HUES48 (cell line): ENCODE measurements at regions not wholly inside any gene's neighbourhood (a gene's known extent, or its start where the extent isn't known, plus 50 kb on each side); places are given as distances from the start of the nearest gene placed in this dataset.

Experiments
- H3K27ac ChIP-seq: one replicate; pipeline ENCODE4 v1.7.0; 2013; ENCODE audit warnings: low read depth, low read length, inconsistent platforms
- H3K27me3 ChIP-seq: 2 replicates; pipeline ENCODE4 v1.6.1; 2013; ENCODE audit warnings: mild to moderate bottlenecking, low read length; ENCODE audit not compliant: control insufficient read depth, insufficient read depth
- H3K36me3 ChIP-seq: 2 replicates; pipeline ENCODE4 v1.6.1; 2013; ENCODE audit warnings: low read length; ENCODE audit not compliant: control insufficient read depth, insufficient read depth
- H3K4me1 ChIP-seq: 2 replicates; pipeline ENCODE4 v1.6.1; 2013; ENCODE audit warnings: mild to moderate bottlenecking, low read length; ENCODE audit not compliant: control insufficient read depth, insufficient read depth
- H3K4me3 ChIP-seq: 2 replicates; pipeline ENCODE4 v1.5.1; 2013; ENCODE audit warnings: mild to moderate bottlenecking, low read depth, low read length
- H3K9ac ChIP-seq: 2 replicates; pipeline ENCODE4 v1.6.1; 2013; ENCODE audit warnings: mild to moderate bottlenecking, low read depth, low read length, moderate library complexity
- H3K9me3 ChIP-seq: 2 replicates; pipeline ENCODE4 v1.6.1; 2013; ENCODE audit warnings: low read length; ENCODE audit not compliant: control insufficient read depth, insufficient read depth

DNA sequence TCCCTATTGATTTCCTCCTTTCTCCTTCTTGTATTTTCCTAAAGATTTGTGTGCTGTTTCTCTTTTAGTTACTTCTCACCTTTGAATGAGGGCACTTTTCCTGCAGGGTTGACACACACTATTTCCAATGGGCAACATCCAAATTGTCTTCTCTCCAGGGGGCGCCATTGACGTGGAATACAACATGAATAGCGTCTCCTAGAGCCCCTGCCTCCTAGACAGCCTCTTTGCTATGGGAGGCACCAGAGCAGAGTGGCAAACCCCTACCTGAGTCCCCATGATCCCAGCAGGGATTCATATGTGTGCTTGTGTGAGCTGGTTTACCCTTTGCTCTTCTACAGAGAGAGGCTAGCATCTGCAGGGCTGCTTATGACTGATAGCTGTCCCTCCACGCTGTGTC is 61.3 kb upstream of the ITSN2 start:
- no peaks in the 10 kb centered on the region for H3K27me3 ChIP-seq
- H3K27ac ChIP-seq, result no peak overlapping the region
- no peaks in the 10 kb centered on the region for H3K36me3 ChIP-seq
- H3K4me3 ChIP-seq, result no peak overlapping the region
- H3K4me1 ChIP-seq, result peaks cover 9% of the 10 kb centered on the region; the same call in 1 of the 2 replicates
- H3K9ac ChIP-seq, result no peak overlapping the region
- H3K9me3 ChIP-seq, result no peaks in the 10 kb centered on the region

DNA sequence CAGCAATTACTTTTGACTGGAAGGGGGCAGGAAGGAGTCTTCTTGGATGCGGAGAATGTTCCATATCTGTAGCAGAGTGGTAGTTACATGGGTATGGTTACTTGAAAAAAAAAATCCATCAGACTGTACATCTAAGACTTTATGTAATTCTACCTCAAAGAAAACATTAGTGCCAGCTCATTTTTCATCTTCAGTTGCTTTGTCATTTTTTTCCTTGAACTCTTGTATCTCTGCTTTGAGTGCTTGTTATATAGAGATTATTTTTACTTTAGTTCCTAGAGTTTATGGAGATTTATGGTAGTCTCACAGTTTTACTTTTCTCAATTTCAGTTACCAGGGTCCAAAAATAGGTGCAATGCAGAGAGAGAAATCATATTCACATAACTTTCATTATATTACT is 60.0 kb upstream of the ITSN2 start:
- H3K36me3 ChIP-seq, result no peaks in the 10 kb centered on the region
- no peak overlapping the region for H3K4me3 ChIP-seq
- no peak overlapping the region for H3K9ac ChIP-seq
- H3K27ac ChIP-seq, result no peak overlapping the region
- H3K4me1 ChIP-seq, result peaks cover 9% of the 10 kb centered on the region; the same call in 1 of the 2 replicates
- no peaks in the 10 kb centered on the region for H3K9me3 ChIP-seq
- no peaks in the 10 kb centered on the region for H3K27me3 ChIP-seq

DNA sequence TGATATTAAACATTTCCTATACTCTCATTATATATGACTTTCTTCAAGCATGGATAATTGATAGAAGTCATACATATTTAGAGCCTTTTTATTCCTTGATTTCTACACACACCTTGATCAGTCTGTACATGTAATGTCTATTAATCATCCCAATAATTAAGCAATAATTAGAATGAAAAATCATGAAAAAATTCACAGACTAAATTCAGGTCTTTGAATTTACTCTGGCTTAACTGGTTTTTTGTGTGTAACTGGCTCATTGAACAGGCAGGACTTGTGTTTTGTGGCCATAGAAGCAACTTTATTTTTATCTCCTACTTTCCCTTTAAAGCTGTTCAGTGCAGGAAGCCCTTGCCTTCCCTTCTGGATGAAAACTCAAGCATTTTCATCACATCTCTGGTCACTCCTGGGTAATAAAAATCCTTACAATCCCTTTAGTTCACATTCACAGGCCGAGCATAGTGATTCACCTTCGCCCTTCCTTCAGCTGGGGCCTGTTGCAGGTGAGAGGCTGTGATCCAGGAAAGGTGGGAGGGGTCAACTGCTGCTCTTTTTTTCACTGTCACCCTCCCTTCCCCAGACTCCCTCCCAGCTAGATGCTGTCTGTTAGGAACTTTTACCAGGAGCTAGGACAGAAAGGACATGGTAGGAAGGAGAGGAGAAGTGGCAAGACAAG is 58.0 kb upstream of the ITSN2 start:
- H3K36me3 ChIP-seq, result no peaks in the 10 kb centered on the region
- no peaks in the 10 kb centered on the region for H3K27me3 ChIP-seq
- H3K9ac ChIP-seq, result no peak overlapping the region

DNA sequence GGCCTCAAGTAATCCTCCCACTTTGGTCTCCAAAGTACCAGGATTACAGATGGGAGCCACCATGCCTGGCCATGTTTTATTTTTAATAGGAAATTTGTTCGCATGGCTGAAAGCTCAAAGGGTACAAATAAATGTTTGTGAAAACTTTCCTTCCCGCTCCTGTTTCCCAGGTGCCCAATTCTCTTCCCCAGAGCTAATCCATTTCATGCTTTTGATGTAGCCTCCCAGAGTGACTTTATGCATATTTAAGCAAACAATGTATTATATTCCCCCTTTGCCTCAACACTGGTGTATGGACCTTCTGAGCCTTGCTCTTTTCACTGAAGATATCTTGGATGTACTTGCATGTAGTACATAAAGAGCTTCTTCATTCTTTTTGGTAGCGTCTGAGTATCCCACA is 52.5 kb upstream of the ITSN2 start:
- no peak overlapping the region for H3K9ac ChIP-seq
- no peaks in the 10 kb centered on the region for H3K9me3 ChIP-seq
- peaks cover 11% of the 10 kb centered on the region for H3K4me1 ChIP-seq
- no peaks in the 10 kb centered on the region for H3K36me3 ChIP-seq
- no peaks in the 10 kb centered on the region for H3K27me3 ChIP-seq
- no peak overlapping the region for H3K27ac ChIP-seq
- no peak overlapping the region for H3K4me3 ChIP-seq

More for the DNA sequence above, 58.0 kb upstream of the ITSN2 start:
- Histone ChIP-seq H3K9me3 (no peaks in the 10 kb centered on the region), H3K4me3 (no peak overlapping the region), H3K4me1 (peaks cover 9% of the 10 kb centered on the region; the same call in 1 of the 2 replicates), H3K27ac (no peak overlapping the region)

DNA sequence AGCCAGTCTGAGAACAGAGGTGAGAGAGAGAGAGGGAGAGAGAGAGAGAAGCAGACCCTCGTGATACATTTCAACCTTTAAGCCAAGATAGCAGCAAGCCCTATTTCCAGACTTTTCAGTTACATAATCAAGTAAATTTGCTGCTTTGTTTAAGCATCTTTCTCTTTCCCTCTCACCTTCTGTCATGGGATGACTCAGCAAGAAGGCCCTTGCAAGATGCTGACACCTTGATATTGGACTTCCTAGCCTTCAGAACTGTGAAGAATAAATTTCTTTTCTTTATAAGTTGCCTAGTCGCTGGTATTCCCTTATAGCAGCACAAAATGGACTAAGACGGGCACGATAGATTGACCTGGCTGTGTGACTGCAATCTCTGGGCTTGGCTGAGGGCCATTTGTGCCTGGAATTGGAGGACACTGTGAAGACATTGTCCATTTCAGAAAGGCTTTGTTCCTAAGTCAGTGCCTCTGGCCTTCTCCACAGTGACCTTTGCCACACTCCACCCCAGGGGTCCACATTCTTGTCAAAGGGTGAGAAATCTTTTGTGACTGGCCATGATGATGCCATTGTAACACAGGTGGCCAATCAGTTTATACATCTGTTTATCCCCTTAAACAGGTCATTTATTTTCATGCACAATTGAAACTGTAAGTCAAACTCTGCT is 51.3 kb upstream of the ITSN2 start:
- H3K9me3 ChIP-seq, result no peaks in the 10 kb centered on the region
- no peaks in the 10 kb centered on the region for H3K36me3 ChIP-seq
- no peak overlapping the region for H3K9ac ChIP-seq
- peak overlapping the region; percentile 48 for H3K27ac ChIP-seq
- H3K4me3 ChIP-seq, result no peak overlapping the region
- peaks cover 11% of the 10 kb centered on the region for H3K4me1 ChIP-seq
- H3K27me3 ChIP-seq, result no peaks in the 10 kb centered on the region

DNA sequence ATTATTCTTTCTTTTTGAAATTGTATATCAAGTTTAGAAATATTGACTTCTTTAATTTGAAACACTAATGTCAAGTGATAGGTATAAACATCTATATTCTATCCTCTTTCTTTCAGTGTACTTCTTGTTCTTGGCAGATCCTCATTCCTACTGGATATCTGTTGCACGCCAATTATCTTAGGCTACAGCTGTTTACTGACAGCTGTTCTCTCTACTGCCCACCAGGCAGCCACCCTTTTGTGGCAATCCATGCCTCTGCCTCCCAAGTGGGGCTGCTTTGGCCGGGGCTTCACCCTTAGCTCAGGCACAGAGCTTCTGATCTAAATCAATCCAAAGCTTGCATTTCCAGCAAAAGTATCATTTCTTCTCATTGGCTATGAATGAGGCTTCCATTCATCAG is 50.6 kb upstream of the ITSN2 start:
- H3K9me3 ChIP-seq, result no peaks in the 10 kb centered on the region
- peaks cover 11% of the 10 kb centered on the region for H3K4me1 ChIP-seq
- H3K4me3 ChIP-seq, result no peak overlapping the region
- H3K27ac ChIP-seq, result no peak overlapping the region
- no peak overlapping the region for H3K9ac ChIP-seq
- H3K27me3 ChIP-seq, result no peaks in the 10 kb centered on the region
- H3K36me3 ChIP-seq, result no peaks in the 10 kb centered on the region

DNA sequence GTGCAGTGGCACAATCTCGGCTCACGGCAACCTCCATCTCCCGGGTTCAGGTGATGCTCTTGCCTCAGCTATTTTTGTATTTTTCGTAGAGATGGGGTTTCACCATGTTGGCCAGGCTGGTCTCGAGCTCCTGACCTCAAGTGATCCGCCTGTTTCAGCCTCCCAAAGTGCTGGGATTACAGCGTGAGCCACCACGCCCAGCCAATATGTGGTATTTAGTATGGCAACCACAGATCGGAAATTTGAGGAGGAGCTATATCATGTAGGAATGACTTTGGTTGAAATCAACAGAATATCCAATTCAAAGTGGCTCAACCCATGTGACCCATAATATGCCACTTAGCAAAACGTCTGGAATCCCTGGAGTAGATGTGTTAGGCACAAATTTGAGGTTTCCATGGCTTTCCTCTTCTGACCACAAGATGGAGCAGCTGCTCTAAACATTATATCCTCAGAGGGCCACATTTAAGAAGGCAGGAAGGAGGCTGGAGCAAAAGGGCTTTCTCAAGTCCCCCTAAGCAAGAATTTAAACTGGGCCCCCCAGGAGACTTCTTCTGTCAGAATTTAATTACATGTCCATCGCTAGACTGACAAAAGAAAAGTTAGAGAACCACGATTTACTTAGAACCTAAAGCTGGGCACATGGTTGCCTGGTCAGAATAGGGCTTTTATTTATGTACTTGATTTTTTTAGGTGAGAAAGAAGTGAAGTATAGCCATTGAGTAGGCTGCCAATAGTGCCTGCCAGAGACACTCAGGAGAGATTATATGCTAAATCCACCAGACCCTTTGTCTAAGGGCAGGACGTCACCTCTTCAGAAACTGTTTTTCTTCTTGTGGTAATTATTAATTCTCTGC is 49.6 kb upstream of the ITSN2 start:
- no peak overlapping the region for H3K9ac ChIP-seq
- no peaks in the 10 kb centered on the region for H3K9me3 ChIP-seq
- H3K4me1 ChIP-seq, result peaks cover 11% of the 10 kb centered on the region
- H3K4me3 ChIP-seq, result no peak overlapping the region
- no peaks in the 10 kb centered on the region for H3K36me3 ChIP-seq
- H3K27ac ChIP-seq, result peak overlapping the region; percentile 24
- H3K27me3 ChIP-seq, result no peaks in the 10 kb centered on the region
